ENCODE measurements at regions not wholly inside any gene's neighbourhood (a gene's known extent, or its start where the extent isn't known, plus 50 kb on each side); places are given as distances from the start of the nearest gene placed in this dataset.

DNA sequence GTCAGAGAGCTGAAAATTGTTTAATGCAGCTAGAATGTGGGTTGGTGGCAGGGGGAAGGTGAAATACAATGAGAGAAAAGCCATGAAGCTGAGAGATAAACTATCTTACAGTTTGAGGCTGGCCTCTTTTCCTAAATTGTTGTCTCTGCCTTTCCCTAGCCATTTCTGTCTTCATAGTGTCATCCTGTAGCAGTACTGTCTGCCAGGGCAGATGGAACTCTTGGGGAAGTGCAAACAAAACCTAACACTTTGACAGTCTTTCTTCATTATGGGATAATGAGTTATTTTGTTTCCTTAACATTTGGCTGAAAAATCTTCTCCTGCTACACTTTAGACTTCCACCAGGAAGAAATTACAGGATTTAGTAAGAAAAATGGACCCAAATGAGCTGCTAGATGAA, 197.8 kb upstream of the ARX start:
- no peak for DNase-seq

DNA sequence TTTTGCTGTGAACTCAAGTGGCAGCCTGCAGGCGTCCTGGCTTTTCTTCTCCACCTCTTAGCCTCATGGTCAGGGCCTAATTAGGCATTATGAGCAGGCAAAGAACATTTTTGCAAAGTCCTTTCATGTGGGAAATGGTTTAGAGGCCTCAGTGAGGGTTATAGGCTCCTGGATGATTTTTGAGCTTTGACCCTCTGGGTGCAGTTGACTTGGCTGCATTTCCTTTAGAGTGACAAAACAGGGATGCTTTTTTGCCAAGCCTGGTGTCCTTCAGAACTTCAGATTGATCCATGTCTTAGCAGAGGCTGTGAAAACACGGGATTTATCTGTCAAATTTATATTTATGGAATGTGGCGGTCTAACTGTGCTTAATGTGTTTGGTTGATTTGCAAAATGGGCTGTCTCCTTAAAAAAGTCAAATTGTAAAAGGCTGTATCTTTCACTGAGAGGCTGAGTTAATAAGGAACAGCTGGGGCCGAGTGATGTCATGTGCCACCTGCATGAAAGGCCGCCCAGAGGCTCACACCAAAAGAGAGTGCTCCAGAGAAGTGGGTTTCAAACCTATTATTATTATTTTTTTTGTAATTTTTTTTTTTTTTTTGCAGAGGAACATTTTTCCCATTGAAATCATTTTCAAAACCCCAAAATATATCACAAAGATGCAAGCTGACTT, 192.2 kb upstream of the ARX start:
- no peak for DNase-seq

DNA sequence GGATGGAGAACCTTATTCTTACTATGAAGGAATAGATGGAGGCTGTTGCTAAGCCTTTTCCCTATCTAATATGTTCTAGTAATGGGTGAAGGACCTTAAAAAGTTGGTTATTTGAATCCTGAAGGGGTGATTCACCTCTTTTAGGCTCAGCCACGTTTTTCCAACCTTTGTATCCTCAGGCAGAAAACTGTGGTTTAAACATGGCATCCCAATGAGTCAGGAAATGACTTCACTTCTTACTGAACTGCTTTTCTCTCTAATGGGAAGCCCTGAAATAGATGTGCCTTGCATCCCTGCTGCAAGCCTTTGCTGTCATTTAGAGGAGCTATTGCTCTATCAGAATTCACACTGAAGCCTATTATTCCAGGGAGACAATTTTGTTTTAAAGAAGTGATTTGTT, 191.0 kb upstream of the ARX start:
- DNase-seq = no peak

DNA sequence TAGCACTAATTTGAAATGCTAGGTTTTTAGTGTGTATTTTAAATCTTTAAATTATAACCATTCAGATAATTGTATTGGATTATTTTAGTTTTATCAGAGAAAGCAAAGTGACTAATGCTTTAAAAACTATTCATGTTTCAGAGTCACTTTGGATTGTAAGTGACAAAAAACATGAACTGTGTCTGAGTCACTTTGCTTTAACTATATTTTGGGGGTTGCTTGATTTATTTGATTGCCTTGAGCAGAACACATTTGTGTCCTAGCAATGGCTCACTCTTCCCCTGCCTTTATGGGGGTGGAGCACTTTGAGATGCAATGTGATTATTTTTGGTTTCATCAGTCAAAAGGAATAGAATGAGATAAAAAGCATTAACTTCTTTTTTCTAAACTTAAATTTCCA, 188.4 kb upstream of the ARX start:
- DNase-seq = no peak

DNA sequence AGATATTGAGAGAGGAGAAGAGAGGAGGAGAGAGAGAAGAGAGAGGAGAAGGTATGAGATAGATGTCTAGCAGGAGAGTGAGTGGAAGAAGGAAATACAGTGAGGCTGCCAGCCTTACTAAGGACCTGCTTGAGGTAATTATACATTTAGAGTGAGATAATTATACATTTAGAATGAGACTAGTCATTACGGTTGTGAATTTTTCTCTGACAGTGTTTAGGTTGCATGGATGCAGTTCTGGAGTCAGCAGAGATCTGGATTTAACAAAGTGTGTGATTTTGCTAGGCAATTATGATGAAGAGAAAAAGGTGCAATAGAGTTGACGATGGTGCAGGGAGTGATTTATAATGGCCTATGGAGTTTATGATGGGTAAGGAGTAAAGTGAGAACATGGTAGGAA, 187.1 kb upstream of the ARX start:
- no peak for DNase-seq

DNA sequence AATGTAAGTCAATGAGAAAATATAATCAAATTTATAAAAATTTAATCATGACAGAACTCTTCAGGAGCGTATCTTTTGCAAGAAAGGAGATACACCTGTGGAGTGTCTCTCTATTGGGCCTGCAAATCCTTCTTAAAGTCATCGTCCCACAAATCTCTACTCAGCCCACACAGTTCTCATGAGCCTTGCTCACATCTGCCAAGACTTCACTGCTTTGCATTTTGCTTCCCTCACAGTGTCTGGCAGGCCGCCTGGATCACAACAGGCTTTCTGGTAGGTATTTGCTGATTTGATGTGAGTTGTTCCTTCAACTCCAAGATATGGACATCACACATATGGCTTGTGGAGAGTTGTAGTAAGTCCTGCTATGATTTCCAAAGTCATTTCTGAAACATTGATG, 183.1 kb upstream of the ARX start:
- DNase-seq = no peak

DNA sequence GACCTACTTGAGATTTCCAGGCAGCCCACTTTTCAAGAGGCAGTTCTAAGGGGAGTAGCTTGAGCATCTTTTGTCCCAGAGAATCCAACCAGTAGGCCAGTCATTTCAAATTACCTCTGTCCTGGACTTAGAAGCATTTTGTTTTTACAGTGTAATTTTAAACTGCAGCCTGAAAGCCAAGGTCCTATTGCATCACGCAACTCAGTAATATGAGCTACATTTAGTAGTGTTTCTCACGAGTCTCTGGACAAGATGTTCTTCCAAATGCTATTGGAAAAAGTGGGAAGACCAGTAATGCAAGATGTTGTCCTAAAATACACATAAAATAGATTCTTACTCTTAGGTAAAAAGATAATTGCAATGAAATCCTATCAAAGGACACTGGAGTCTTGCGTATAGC, 182.5 kb upstream of the ARX start:
- DNase-seq = no peak

DNA sequence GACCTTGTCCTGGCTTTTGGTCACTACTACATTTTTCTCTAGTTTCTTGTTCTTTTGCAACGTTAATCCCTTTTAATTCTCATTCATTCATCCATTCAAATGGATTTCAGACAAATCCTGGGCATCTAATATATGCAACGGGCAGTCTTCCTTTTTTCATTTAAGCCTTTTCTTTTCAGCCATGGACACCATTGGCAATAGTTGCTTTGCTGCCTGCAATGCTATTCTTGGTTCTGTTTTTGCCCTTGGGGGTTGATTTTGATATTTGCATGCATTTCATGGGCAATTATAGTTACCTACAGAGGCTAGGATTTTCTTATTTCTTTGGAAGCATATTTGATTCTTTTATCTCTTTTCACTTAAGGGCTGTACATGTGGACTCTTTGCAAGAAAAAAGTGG, 180.5 kb upstream of the ARX start:
- no peak for DNase-seq

DNA sequence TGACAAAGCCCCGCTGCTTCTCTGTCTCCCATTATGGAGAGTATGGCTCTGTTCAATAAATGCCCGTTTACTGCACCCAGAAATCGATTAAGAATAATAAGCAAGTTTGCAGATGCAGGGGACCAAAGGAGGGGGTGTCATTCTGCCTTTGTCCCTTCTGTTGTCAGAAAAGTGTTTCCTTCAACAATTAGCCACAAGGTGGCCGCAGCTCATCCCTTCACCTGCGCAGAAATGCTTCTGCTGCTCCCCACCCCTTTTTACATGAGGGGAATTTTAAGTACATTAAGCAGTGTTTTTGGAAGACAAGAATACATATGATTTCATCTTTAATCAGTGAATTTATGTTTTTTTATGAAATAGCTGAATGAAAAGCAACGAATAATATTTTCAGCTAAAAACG, 175.6 kb upstream of the ARX start:
- no peak for DNase-seq

DNA sequence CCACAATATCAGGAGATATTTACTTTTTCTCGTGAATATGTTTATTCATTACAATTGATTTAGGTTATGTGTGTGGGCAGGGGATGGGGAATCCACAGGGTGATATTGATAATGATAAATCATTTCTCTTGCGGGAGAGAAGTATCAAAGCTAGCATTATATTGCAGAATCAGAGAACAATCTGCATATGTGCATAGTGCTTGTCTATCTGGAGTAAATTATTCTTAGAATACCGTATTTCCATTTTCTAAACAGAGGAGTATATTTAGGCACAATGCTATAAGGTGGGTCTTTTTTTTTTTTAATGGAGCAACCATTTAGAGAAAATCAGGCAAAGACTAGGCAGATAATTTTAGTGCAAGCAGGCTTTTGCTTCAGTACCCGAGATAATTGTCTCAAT, 166.0 kb upstream of the ARX start:
- DNase-seq = no peak

DNA sequence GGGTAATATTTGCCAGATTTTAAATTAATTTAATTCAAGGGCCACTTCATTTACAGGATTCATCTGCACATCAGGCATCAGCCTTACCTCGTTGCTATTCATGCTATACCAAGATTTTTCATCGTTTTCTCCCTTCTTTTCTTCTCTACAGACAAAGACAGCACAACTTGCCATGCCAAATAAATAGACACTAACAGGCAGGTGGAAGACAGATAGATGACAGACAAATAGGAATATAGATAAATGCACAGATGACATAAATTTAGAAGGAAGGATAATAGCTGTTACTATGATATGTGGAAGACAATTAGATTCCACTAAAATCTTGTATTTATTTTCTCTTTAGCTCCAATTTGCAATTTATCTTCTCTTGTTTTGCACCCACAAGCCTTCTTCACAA, 164.5 kb upstream of the ARX start:
- no peak for DNase-seq

DNA sequence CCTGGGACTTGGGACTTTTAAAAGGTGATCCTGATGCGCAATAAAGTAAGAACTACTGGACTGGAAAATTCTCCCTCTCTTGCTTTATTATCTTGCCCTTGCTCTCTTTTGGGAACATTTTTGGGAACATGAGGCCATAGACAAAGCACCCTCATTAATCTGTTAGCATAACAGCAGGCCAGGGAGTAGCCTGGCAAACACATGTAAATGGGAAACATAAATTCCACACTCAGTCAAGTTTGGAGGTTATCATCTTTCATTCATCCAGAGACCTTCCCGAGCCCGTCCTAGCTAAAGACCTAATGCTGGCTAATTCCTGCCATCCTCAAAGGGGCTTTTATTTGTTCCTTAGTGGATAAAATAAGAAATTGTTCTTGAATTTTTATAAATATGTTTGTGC, 162.8 kb upstream of the ARX start:
- no peak for DNase-seq

DNA sequence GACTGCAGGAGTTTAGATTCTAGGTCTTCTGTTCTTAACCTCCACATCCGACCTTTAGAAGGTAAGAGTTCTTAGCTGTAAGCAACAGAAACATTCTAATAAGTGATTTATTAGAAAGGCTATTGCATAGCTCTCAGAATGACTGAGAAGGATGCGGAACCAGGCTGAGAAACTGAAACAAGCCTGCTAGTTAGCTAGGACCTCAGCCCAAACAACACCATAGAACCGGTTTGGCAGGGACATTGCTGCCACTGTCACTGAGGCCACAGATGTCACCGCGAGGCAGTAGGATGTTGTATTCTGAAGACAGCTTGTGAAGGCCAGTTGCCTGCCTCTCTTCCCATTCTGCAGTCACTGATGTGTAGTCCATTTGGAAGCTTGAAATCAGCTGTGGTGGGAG, 160.0 kb upstream of the ARX start:
- no peak for DNase-seq

DNA sequence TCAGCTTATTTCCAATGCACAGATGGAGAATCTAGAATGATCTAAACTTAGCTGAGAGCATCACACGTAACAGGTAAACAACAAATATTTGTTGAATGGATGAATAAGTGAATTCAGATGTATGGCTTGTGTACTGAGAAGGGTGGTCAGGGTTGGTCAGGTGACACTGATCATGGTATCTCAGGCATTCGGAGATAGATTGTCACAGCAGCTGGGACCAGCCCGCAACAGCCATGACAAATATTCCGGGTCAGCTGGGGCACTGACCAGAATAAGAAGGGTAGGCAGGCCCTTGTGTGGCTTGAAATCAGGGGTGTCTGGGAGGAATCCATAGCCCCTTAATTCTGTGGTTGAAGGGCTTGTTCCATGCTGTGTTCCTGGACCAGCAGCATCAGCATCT, 159.4 kb upstream of the ARX start:
- no peak for DNase-seq

DNA sequence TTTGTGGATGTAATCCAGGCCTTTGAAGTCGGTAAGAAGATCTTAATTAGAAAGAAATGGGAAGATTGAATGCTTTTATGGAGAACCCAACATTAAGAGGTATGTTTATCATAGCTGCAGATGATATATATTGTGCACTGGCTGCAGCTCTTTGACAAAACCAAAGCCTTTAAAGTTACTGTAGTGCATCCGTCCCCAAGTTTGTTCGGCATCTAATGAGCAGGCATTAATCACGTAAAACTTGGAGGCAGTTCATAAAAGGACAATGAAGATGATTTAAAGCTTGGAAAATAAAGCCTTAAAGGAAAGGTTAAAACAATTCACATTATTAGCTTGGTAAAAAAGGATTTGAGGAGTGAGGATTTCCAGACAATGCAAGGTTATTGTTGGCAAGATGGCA, 150.8 kb upstream of the ARX start:
- no peak for DNase-seq

DNA sequence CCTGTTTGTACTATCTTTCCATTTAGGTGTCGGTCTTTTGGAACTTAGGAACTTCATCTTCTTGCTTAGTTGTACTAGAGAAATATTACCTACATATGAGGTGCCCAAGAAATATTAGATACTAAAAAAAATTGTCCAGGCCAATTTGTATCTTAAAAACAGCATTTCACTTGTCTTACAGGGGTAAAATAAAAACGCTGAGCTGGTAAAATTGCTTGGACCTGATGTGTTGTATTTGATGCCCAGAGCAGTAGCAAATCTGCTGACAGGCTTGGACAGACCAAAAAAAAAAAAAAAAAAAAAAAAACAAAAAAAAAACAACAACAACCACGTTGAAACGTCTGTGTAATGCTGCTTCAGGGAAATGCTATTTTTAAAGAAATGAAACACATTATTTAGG, 150.4 kb upstream of the ARX start:
- DNase-seq = no peak

DNA sequence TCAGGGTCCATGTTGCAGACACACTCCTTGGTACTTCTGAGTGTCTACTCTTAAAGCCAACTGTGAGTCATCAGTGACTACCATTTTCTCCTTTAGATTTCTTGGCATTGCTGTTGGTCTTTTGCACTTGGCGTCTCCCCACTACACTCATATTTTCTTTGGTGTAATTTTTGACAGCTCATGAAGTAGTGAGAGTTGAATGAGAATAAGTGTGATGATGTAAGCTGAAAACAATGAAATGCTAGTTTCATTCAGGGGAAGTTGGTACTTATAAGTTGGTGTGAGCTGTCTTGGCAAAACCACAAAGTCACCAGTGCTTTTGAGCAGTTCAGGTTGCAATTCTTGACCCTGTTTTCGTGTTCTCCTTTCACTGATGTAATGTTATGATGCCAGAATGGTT, 142.9 kb upstream of the ARX start:
- no peak for DNase-seq

DNA sequence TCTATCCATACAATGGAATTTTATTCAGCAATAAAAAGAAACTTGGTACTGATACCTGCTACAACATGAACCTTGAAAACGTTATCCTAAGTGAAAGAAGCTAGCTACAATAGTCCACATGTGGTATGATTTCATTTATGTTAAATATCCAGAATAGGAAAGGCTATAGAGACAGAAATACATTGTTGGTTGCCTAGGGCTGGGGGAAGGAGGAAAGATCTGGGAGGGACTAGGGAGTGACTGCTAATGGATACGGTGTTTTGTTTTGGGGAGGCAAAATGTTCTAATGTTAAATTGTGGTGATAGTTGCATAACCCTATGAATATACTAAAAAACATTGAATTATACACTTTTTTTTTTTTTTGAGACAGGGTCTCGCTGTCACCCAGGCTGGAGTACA, 141.1 kb upstream of the ARX start:
- DNase-seq = no peak

DNA sequence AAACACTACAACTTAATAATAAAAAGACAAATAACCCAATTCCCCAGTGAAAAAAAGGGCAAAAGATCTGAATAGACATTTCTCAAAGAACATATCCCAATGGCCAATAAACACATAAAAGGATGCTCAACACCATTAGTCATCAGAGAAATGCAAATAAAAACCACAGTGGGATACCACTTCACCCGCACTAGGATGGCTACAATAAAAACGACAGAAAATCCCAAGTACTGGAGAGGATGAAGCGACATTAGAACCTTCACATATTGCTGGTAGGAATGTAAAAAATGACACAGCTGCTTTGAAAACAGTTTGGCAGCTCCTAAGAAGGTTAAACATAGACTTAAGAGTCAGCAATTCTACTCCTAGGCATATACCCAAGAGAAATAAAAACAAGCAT, 140.6 kb upstream of the ARX start:
- DNase-seq = no peak

DNA sequence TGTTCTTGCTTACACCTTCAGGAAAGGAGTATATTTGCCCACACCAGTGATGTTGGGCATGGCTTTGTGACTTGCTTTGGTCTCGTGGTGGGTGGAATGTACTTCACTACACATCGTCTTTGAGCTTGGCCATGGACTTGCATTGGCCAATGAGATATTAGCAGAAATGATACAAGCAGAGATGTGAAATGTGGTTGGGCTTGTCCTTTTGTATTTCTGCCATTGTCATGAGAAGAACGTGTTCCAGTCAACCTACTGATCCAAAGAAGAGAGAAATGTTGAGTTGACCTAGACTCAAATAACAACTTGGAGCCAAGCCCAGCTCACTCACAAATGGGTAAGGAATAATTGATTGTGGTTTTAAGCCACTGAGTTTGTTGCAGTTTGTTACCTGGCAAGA, 138.4 kb upstream of the ARX start:
- no peak for DNase-seq

DNA sequence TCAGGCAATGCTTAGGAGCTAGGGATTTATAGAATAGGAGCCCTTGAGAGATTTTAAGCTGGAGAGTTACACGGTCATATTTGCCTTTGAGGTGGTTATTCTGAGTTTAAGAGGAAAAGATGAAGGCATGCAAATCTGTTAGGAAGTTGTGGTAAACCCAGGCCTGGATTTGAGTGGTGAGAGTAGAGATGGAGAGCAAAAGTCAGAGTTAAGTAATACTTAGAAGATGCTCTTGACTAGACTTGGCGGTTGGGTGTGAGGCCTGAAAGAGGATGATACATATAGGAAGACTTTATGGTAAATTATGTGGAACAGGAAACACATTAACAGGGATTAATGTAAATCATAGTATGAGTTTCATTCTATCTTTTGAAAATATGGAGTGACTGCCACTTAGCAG, 136.0 kb upstream of the ARX start:
- DNase-seq = no peak

DNA sequence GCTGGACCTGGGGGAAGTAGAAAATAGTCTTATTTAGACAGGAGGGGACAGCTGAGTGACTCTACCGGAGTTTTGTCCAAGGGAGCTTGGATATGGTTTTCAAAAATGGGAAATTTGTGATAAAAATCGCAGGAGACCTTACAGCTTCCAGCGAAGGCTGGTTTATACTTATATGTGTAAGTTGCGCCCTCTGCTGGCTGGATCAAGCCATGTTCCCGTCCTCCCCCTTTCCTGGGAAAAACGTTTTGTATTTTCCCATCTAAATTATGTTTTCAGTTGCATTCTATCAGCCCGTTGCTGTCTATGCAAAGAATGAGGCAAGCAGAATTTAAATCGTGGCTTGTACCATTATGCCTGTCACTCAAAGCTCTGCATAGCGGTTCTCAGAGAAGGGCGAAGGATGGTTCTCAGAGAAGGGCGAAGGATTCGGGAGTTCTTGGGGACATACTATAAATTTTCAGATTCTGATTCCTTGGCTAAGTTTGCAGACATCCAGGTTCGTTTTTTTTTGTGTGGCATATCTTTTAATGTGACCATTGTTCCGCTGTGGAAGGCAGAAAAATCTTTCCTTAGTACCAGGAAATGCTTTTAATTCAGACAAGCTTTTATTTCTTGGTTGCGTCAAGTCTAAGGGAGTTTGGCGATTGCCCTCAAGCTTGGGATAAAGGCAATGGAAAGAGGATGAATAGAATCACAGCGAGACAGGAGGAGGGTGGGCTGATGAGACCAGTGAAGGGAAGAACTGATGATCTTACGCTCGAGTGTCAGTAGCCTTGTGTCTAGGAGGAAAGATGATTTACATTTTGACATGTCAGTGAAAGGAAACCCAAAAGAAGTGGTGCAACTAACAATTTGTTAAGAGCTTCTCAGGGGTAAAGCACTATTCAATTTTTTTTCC, 128.5 kb upstream of the ARX start:
- peak; percentile 8 for DNase-seq

DNA sequence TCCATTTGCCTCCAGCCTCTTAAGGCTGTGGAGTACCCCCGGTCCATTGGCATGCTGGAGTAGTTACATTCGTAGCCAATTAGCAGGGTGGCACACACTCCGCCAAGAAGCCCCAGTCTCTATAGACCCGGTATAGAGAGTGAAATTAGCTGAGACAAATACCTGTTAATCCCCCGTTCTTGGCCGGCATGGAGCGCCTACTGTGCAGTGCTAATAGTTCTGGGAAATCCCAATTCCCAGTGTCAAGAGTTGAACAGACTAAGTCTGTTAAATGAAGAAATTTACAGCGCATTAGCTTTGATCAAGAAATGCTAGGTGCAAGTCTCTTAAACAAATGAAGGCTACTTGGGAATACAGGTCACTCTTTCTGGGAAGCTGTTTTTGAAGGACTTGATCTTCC, 127.8 kb upstream of the ARX start:
- DNase-seq = no peak

DNA sequence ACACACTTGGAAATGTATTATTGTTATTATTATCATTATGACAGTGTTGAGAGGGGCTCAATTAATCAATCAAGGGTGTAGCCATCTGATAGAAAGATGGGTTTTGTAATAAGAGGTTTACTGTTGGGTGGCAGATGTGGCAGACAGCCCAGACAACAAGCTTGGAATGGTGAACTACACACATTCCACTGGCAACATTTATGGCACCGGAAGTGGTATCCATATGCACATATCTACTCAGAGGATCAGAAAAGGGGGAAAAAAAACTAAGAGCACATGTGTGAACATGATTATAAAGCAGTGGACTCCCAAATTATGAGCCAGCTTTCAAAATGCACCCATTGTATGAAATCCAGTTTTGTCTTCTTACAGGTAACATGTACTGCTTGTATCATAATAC, 125.9 kb upstream of the ARX start:
- DNase-seq = no peak

DNA sequence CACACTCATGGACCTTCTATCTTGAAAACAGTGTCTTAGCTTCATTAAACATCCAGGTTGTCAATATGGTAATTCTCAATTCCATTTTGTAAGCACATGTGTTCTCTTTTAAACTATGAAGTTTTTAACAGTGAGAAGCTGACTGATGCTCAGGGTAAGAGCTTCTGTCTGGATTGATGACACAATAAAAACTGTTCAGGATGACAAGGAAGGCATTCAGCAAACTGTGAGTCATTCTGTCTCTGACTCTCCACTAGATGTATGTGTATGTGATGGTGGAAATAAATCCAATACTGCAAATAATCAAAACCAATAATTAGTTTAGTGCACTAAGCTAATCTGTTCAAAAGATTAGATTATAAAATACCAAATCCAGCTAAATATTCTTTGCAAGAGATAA, 115.3 kb upstream of the ARX start:
- DNase-seq = no peak

Measured in activated CD4-positive, alpha-beta T cell treated with anti-CD3 and anti-CD28 coated beads for 1 hour (primary cell).